ENCODE measurements at regions not wholly inside any gene's neighbourhood (a gene's known extent, or its start where the extent isn't known, plus 50 kb on each side); places are given as distances from the start of the nearest gene placed in this dataset.

- TF ChIP-seq CTCF (IDR thresholded peaks at IDR 0.05; ENCODE audit: low read length) (no peak), EZH2 (optimal IDR thresholded peaks at IDR 0.05; ENCODE audit: low read depth, low read length) (no peak), EZH2phosphoT487 (IDR thresholded peaks at IDR 0.05; ENCODE audit: low read length) (no peak)
Observed at GRCh38 chr6:134734312-134734869, 215.5 kb downstream of the ALDH8A1 start.
